Upper lobe of right lung (tissue), 1 donor: ENCODE measurements at regions not wholly inside any gene's neighbourhood (a gene's known extent, or its start where the extent isn't known, plus 50 kb on each side); places are given as distances from the start of the nearest gene placed in this dataset.
"Not testable (repeated sequence)": the region's sequence is repeated elsewhere in the genome, so short reads cannot be mapped to it uniquely, and the experiment has no call there.

Experiments
- ATAC-seq: fragments of 200-7000 bp; cut with Tn5 transposase; one replicate; pipeline ENCODE4 v1.9.1; 2020; ENCODE audit warnings: mild to moderate bottlenecking, moderate library complexity
- DNase-seq: peaks from one replicate; pipeline ENCODE4 v3.0.0-alpha.2; 2020
- H3K27ac ChIP-seq: fragments of 200-600 bp; one replicate; pipeline ENCODE4 v1.8.0; 2022
- H3K27me3 ChIP-seq: fragments of 200-600 bp; one replicate; pipeline ENCODE4 v1.8.0; 2022; ENCODE audit warnings: mild to moderate bottlenecking
- H3K36me3 ChIP-seq: fragments of 200-600 bp; one replicate; pipeline ENCODE4 v1.8.0; 2022
- H3K4me1 ChIP-seq: fragments of 200-600 bp; one replicate; pipeline ENCODE4 v1.8.0; 2022
- H3K4me3 ChIP-seq: fragments of 200-600 bp; one replicate; pipeline ENCODE4 v1.8.0; 2022; ENCODE audit warnings: mild to moderate bottlenecking
- H3K9me3 ChIP-seq: fragments of 200-600 bp; one replicate; pipeline ENCODE4 v1.8.0; 2022
- intact Hi-C: fragments of 100-400 bp; cut with DNase I; formaldehyde crosslinking; loops from one replicate; pipeline ENCODE4 v1.11.0; 2022
- TF ChIP-seq, protein P1 (sequence below): fragments of 200-600 bp; IDR thresholded peaks from one replicate; pipeline ENCODE4 v1.8.0; 2022; ENCODE audit warnings: antibody characterized with exemption
- donor health status: DM: no; HTN: yes; CAD: no; lungs with severe emphysema.

GRCh38 chr9:103210607-103211006, 215.5 kb downstream of the CYLC2 start:
- TF ChIP-seq, protein P1, sequence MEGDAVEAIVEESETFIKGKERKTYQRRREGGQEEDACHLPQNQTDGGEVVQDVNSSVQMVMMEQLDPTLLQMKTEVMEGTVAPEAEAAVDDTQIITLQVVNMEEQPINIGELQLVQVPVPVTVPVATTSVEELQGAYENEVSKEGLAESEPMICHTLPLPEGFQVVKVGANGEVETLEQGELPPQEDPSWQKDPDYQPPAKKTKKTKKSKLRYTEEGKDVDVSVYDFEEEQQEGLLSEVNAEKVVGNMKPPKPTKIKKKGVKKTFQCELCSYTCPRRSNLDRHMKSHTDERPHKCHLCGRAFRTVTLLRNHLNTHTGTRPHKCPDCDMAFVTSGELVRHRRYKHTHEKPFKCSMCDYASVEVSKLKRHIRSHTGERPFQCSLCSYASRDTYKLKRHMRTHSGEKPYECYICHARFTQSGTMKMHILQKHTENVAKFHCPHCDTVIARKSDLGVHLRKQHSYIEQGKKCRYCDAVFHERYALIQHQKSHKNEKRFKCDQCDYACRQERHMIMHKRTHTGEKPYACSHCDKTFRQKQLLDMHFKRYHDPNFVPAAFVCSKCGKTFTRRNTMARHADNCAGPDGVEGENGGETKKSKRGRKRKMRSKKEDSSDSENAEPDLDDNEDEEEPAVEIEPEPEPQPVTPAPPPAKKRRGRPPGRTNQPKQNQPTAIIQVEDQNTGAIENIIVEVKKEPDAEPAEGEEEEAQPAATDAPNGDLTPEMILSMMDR: no peak
- intact Hi-C loops: no loop called here

GRCh38 chr9:103215197-103215596, 220.1 kb downstream of the CYLC2 start:
- DNase-seq (no peak), ATAC-seq (no peak)
- Histone ChIP-seq H3K4me1 (no peaks in the 10 kb centered on the region), H3K27me3 (no peaks in the 10 kb centered on the region), H3K4me3 (no peak overlapping the region), H3K9me3 (no peaks in the 10 kb centered on the region), H3K36me3 (no peaks in the 10 kb centered on the region), H3K27ac (no peak overlapping the region)
- TF ChIP-seq, protein P1: no peak
- intact Hi-C loops: no loop called here

More at GRCh38 chr9:103210607-103211006, 215.5 kb downstream of the CYLC2 start:
- Histone ChIP-seq H3K4me3 (no peak overlapping the region), H3K4me1 (no peaks in the 10 kb centered on the region), H3K27ac (no peak overlapping the region), H3K27me3 (no peaks in the 10 kb centered on the region), H3K9me3 (no peaks in the 10 kb centered on the region), H3K36me3 (no peaks in the 10 kb centered on the region)
- ATAC-seq (no peak), DNase-seq (no peak)

- no peaks in the 10 kb centered on the region for H3K36me3 ChIP-seq
- TF ChIP-seq, protein P1: no peak
- H3K4me1 ChIP-seq: no peaks in the 10 kb centered on the region
- no peaks in the 10 kb centered on the region for H3K27me3 ChIP-seq
- intact Hi-C loops: no loop called here
- no peaks in the 10 kb centered on the region for H3K9me3 ChIP-seq
- H3K27ac ChIP-seq: no peak overlapping the region
- H3K4me3 ChIP-seq: no peak overlapping the region
- no peak for DNase-seq
- no peak for ATAC-seq
Observed at GRCh38 chr9:103225702-103226646, 230.8 kb downstream of the CYLC2 start.

GRCh38 chr9:103226647-103227013, 231.5 kb downstream of the CYLC2 start:
- intact Hi-C loops: no loop called here

GRCh38 chr9:103237571-103238109, 242.5 kb downstream of the CYLC2 start:
- H3K36me3 ChIP-seq, H3K27me3 ChIP-seq, H3K4me1 ChIP-seq, H3K4me3 ChIP-seq, intact Hi-C loops, ATAC-seq, DNase-seq, H3K9me3 ChIP-seq, H3K27ac ChIP-seq: not testable (repeated sequence)

More at GRCh38 chr9:103226647-103227013, 231.5 kb downstream of the CYLC2 start:
- no peak for DNase-seq
- no peaks in the 10 kb centered on the region for H3K36me3 ChIP-seq
- TF ChIP-seq, protein P1: no peak
- H3K4me1 ChIP-seq: no peaks in the 10 kb centered on the region
- no peaks in the 10 kb centered on the region for H3K27me3 ChIP-seq
- no peaks in the 10 kb centered on the region for H3K9me3 ChIP-seq
- no peak overlapping the region for H3K27ac ChIP-seq
- ATAC-seq: no peak
- no peak overlapping the region for H3K4me3 ChIP-seq

DNA sequence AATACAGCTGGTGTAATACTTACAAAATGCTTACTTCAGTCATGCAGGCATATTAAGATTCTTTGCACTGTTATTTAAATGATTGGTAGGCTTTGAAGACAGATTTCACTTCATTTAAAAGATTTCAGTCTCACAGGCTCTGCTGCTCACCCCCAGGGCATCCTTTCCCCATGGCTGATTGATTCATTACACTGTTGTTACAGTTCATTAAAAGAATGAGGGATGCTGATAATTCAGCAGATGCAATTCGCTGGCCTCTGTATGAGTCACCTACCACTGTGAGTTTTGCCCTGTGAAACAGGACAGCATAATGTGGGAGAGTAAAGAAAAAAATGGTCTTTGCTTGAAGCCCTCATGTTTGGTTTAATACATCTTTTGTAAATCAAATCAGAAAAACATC, 246.9 kb downstream of the CYLC2 start:
- no peak for ATAC-seq
- no peaks in the 10 kb centered on the region for H3K9me3 ChIP-seq
- DNase-seq: no peak
- H3K27ac ChIP-seq: no peak overlapping the region
- H3K27me3 ChIP-seq: no peaks in the 10 kb centered on the region
- H3K4me1 ChIP-seq: no peaks in the 10 kb centered on the region
- H3K4me3 ChIP-seq: no peak overlapping the region
- intact Hi-C loops: no loop called here
- TF ChIP-seq, protein P1: no peak
- no peaks in the 10 kb centered on the region for H3K36me3 ChIP-seq
